ENCODE measurements at regions not wholly inside any gene's neighbourhood (a gene's known extent, or its start where the extent isn't known, plus 50 kb on each side); places are given as distances from the start of the nearest gene placed in this dataset.
A peak's percentile ranks its signal among the peaks of the same experiment; 100 is the strongest.
"Not testable (repeated sequence)": the region's sequence is repeated elsewhere in the genome, so short reads cannot be mapped to it uniquely, and the experiment has no call there.

GRCh38 chr6:62819640-62820039, 391.6 kb upstream of the FKBP1C start:
- no peak for DNase-seq

- no peak for DNase-seq
These were observed 402.5 kb upstream of the FKBP1C start for GRCh38 chr6:62808565-62809293.

- no peak for DNase-seq
These were observed 405.8 kb upstream of the FKBP1C start for GRCh38 chr6:62805431-62805830.

GRCh38 chr6:62803094-62803493, 408.2 kb upstream of the FKBP1C start:
- DNase-seq: no peak

- DNase-seq: no peak
These were observed 414.1 kb upstream of the FKBP1C start for GRCh38 chr6:62797190-62797589.

- DNase-seq: peak in 1 of 14 donors; percentile 3
These were observed 435.7 kb upstream of the FKBP1C start for GRCh38 chr6:62775427-62776022.

- not testable (repeated sequence) for DNase-seq
These were observed 445.1 kb upstream of the FKBP1C start for GRCh38 chr6:62766174-62766573.

GRCh38 chr6:62764841-62765240, 446.4 kb upstream of the FKBP1C start:
- no peak for DNase-seq

- no peak for DNase-seq
These were observed 447.9 kb upstream of the FKBP1C start for GRCh38 chr6:62763125-62763912.

- DNase-seq: peak in 6 of 14 donors; percentile 1 to 35 (median 7)
These were observed 460.9 kb upstream of the KHDRBS2 start for GRCh38 chr6:62746968-62747367.

- DNase-seq: peak in 1 of 14 donors; percentile 2
These were observed 460.1 kb upstream of the KHDRBS2 start for GRCh38 chr6:62746161-62746560.

GRCh38 chr6:62740596-62740995, 454.6 kb upstream of the KHDRBS2 start:
- no peak for DNase-seq

- DNase-seq: no peak
These were observed 454.1 kb upstream of the KHDRBS2 start for GRCh38 chr6:62740171-62740570.

GRCh38 chr6:62737792-62738191, 451.8 kb upstream of the KHDRBS2 start:
- DNase-seq: no peak

- DNase-seq: no peak
These were observed 435.4 kb upstream of the KHDRBS2 start for GRCh38 chr6:62721408-62721807.

- no peak for DNase-seq
These were observed 430.7 kb upstream of the KHDRBS2 start for GRCh38 chr6:62716719-62717118.

GRCh38 chr6:62714112-62714511, 428.1 kb upstream of the KHDRBS2 start:
- DNase-seq: no peak

- no peak for DNase-seq
These were observed 425.7 kb upstream of the KHDRBS2 start for GRCh38 chr6:62711750-62712149.

GRCh38 chr6:62707914-62708313, 421.9 kb upstream of the KHDRBS2 start:
- no peak for DNase-seq

- DNase-seq: no peak
These were observed 421.1 kb upstream of the KHDRBS2 start for GRCh38 chr6:62707156-62707555.

GRCh38 chr6:62683063-62683462, 397.0 kb upstream of the KHDRBS2 start:
- no peak for DNase-seq

GRCh38 chr6:62681108-62681507, 395.1 kb upstream of the KHDRBS2 start:
- DNase-seq: no peak

- no peak for DNase-seq
These were observed 387.0 kb upstream of the KHDRBS2 start for GRCh38 chr6:62672989-62673388.
